OCI-LY7 (cell line): ENCODE measurements at regions not wholly inside any gene's neighbourhood (a gene's known extent, or its start where the extent isn't known, plus 50 kb on each side); places are given as distances from the start of the nearest gene placed in this dataset.

Experiments
- BruUV-seq: library from RNA; stranded (reverse); fragments of 400-500 nt; replicated peaks from 2 replicates; lab custom pipeline; 2021; lab: Mats Ljungman, UMichigan
- CTCF ChIA-PET: fragments of 300-600 bp; sonication (Branson Sonifier 250); formaldehyde crosslinking; loops from one replicate; lab custom pipeline; 2022; ENCODE audit warnings: antibody characterized with exemption; ENCODE audit not compliant: unreplicated experiment; lab: Charles Lee
- POLR2A ChIA-PET: fragments of 300-600 bp; sonication (Branson Sonifier 250); formaldehyde crosslinking; loops from one replicate; lab custom pipeline; 2022; ENCODE audit warnings: antibody characterized with exemption; lab: Charles Lee
- DNase-seq: peaks from one replicate; pipeline ENCODE4 v3.0.0-alpha.2; 2015; ENCODE audit warnings: low spot score
- H2AFZ ChIP-seq: fragments of 200-600 bp; sonication (generic), shearing (Covaris generic); 2 replicates; pipeline ENCODE4 v1.6.1; 2014; ENCODE audit warnings: mild to moderate bottlenecking, antibody characterized with exemption, low read length, moderate library complexity
- H3K27ac ChIP-seq: fragments of 200-600 bp; sonication (generic); 2 replicates; pipeline ENCODE4 v1.5.1; 2014; ENCODE audit warnings: mixed run types, low read depth, mild to moderate bottlenecking, moderate library complexity, low read length, inconsistent platforms; ENCODE audit not compliant: poor library complexity, severe bottlenecking
- H3K36me3 ChIP-seq: fragments of 200-600 bp; sonication (generic); 2 replicates; pipeline ENCODE4 v1.6.1; 2014; ENCODE audit warnings: mild to moderate bottlenecking, antibody characterized with exemption, low read length, moderate library complexity, mixed read lengths; ENCODE audit not compliant: insufficient read depth
- H3K4me1 ChIP-seq: fragments of 200-600 bp; sonication (generic); 2 replicates; pipeline ENCODE4 v1.5.1; 2014; ENCODE audit warnings: mild to moderate bottlenecking, low read length; ENCODE audit not compliant: insufficient read depth, poor library complexity, severe bottlenecking
- H3K4me2 ChIP-seq: fragments of 200-600 bp; sonication (generic); 2 replicates; pipeline ENCODE4 v1.6.1; 2014; ENCODE audit warnings: mild to moderate bottlenecking, low read length
- H3K4me3 ChIP-seq: fragments of 200-600 bp; sonication (generic); 2 replicates; pipeline ENCODE4 v1.5.1; 2014; ENCODE audit warnings: mild to moderate bottlenecking, low read depth, low read length; ENCODE audit not compliant: poor library complexity, severe bottlenecking
- H3K79me2 ChIP-seq: fragments of 200-600 bp; sonication (generic); 2 replicates; pipeline ENCODE4 v1.6.1; 2016; ENCODE audit warnings: low read depth, mild to moderate bottlenecking, low read length, moderate library complexity, mixed read lengths; ENCODE audit not compliant: insufficient read depth
- H3K9me2 ChIP-seq: fragments of 200-600 bp; sonication (generic); 2 replicates; pipeline ENCODE4 v1.6.1; 2016; ENCODE audit warnings: mild to moderate bottlenecking, low read length, mixed read lengths; ENCODE audit not compliant: insufficient read depth
- H3K9me3 ChIP-seq: fragments of 200-600 bp; sonication (generic); 2 replicates; pipeline ENCODE4 v1.6.1; 2014; ENCODE audit warnings: mild to moderate bottlenecking, mixed run types, low read length, mixed read lengths
- H4K20me1 ChIP-seq: fragments of 200-600 bp; sonication (generic); 2 replicates; pipeline ENCODE4 v1.6.1; 2014; ENCODE audit warnings: mild to moderate bottlenecking, antibody characterized with exemption, low read length, moderate library complexity, mixed read lengths; ENCODE audit not compliant: insufficient read depth
- CTCF ChIP-seq: fragments of 200-600 bp; sonication (generic); conservative IDR thresholded peaks from 2 replicates; pipeline ENCODE4 v1.5.1; 2014; ENCODE audit warnings: mild to moderate bottlenecking, antibody characterized with exemption, low read length, moderate library complexity, mixed read lengths
- EZH2phosphoT487 ChIP-seq: fragments of 200-600 bp; sonication (generic); IDR thresholded peaks from 2 replicates; pipeline ENCODE4 v1.6.1; 2018; ENCODE audit warnings: low read depth, borderline replicate concordance, mild to moderate bottlenecking, mixed run types, antibody characterized with exemption, low read length, moderate library complexity, mixed read lengths
- intact Hi-C: fragments of 100-400 bp; cut with micrococcal nuclease; formaldehyde crosslinking; loops from one replicate; pipeline ENCODE4 v1.10.0; 2022; ENCODE audit not compliant: unreplicated experiment

- Histone ChIP-seq H3K4me1 (no peaks in the 10 kb centered on the region), H3K9me2 (no peaks in the 10 kb centered on the region), H2AFZ (no peak overlapping the region), H3K27ac (no peak overlapping the region), H3K4me2 (no peak overlapping the region), H3K36me3 (no peaks in the 10 kb centered on the region), H3K9me3 (no peaks in the 10 kb centered on the region), H4K20me1 (no peaks in the 10 kb centered on the region), H3K79me2 (no peaks in the 10 kb centered on the region), H3K4me3 (no peak overlapping the region)
- intact Hi-C loops: no loop called here
- POLR2A ChIA-PET: no interaction called here
- CTCF ChIA-PET: no interaction called here
- no TSS peak for BruUV-seq
- no peak for TF ChIP-seq EZH2phosphoT487
- TF ChIP-seq CTCF: no peak
- DNase-seq: no peak
Observed at GRCh38 chr11:88398372-88398771, 60.8 kb upstream of the CTSC start.

DNA sequence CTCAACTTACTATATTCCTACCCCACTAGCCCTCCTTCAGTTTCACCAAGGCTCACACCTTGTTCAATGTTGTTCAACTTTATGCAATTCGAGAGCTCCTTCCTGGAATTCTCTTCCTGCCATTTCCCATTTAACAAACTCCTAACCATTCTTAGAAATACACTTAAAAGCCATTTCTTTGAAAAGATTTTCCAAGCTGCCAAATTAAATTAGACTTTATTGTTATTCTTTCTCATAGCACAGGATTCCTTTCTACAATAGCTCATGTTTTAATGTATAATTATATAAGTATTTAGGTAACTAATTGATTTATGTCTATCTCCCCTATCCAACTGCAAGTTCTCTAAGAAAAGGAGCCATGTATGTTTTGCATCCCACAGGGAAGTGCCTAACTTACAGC is 52.7 kb upstream of the CTSC start:
- BruUV-seq: no TSS peak
- CTCF ChIA-PET: no interaction called here

DNA sequence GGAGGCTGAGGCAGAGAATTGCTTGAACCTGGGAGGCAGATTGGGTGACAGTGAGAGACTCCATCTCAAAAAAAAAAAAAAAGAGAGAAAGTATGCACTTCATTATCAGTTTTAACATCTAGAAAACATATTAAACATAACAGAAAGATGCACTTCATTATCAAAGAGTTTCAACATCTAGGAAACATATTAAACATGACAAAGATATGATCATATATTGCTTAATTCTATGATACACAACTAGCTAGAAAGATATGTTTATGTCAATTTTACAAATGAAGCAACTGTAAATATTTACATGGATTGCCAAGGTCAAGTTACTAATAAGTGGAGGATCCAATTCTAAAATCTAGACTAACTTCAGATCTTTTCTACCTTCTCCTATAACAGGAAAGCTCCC is 50.4 kb upstream of the CTSC start:
- no TSS peak for BruUV-seq
- Histone ChIP-seq H3K4me2 (no peak overlapping the region), H4K20me1 (no peaks in the 10 kb centered on the region), H3K9me3 (no peaks in the 10 kb centered on the region), H2AFZ (no peak overlapping the region), H3K9me2 (no peaks in the 10 kb centered on the region), H3K4me3 (no peak overlapping the region), H3K27ac (no peak overlapping the region), H3K36me3 (no peaks in the 10 kb centered on the region), H3K79me2 (no peaks in the 10 kb centered on the region), H3K4me1 (no peaks in the 10 kb centered on the region)
- no peak for DNase-seq
- intact Hi-C loops: no loop called here
- TF ChIP-seq CTCF: no peak
- TF ChIP-seq EZH2phosphoT487: no peak
- CTCF ChIA-PET: no interaction called here
- POLR2A ChIA-PET: interaction anchor here (0.6 to 1.2 kb wide), 4 partner anchors 23 to 1613 kb away, joined by 3 to 5 read pairs (median 4); no protein-coding TSS in a partner anchor

More for the DNA sequence above, 52.7 kb upstream of the CTSC start:
- H3K4me1 ChIP-seq: no peaks in the 10 kb centered on the region
- no peak for DNase-seq
- H4K20me1 ChIP-seq: no peaks in the 10 kb centered on the region
- intact Hi-C loops: no loop called here
- H3K4me2 ChIP-seq: no peak overlapping the region
- no peak overlapping the region for H2AFZ ChIP-seq
- H3K4me3 ChIP-seq: no peak overlapping the region
- TF ChIP-seq CTCF: no peak
- H3K27ac ChIP-seq: no peak overlapping the region
- H3K9me2 ChIP-seq: no peaks in the 10 kb centered on the region
- POLR2A ChIA-PET: interaction anchor here (1.3 kb wide), 1 partner anchor 417 kb away, joined by 4 read pairs; no protein-coding TSS in a partner anchor
- no peaks in the 10 kb centered on the region for H3K36me3 ChIP-seq
- H3K79me2 ChIP-seq: no peaks in the 10 kb centered on the region
- no peaks in the 10 kb centered on the region for H3K9me3 ChIP-seq
